ENCODE measurements at regions not wholly inside any gene's neighbourhood (a gene's known extent, or its start where the extent isn't known, plus 50 kb on each side); places are given as distances from the start of the nearest gene placed in this dataset.

- TF ChIP-seq POLR2A (IDR thresholded peaks at IDR 0.05; ENCODE audit: low read length) (no peak), GATA1 (IDR thresholded peaks at IDR 0.05; ENCODE audit: low read depth, low read length) (no peak)
Measured at GRCh38 chr7:84895563-84895962, 291.3 kb downstream of the SEMA3D start.
